ENCODE measurements at regions not wholly inside any gene's neighbourhood (a gene's known extent, or its start where the extent isn't known, plus 50 kb on each side); places are given as distances from the start of the nearest gene placed in this dataset.
A peak's percentile ranks its signal among the peaks of the same experiment; 100 is the strongest.
"Not testable (repeated sequence)": the region's sequence is repeated elsewhere in the genome, so short reads cannot be mapped to it uniquely, and the experiment has no call there.

DNA sequence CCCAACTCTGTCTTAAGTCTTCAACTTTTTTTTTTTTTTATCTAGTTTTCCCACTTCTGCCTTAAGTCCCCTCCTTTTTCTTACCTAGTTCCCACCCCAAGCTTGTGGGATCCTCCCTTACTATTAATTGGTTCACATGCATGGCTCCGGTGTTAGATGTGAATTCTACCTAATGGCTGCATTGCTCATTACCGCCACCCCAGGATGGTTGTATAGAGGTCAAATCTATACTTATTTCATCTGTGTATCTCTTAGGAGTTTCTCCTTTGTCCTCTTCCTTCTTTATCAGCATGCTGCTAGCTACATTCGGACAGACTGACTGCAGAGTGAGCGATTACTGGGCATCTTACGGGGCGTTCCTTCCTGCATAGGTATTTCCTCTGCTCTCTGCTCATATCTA, 605.7 kb upstream of the GRM7 start:
- no peak for DNase-seq

DNA sequence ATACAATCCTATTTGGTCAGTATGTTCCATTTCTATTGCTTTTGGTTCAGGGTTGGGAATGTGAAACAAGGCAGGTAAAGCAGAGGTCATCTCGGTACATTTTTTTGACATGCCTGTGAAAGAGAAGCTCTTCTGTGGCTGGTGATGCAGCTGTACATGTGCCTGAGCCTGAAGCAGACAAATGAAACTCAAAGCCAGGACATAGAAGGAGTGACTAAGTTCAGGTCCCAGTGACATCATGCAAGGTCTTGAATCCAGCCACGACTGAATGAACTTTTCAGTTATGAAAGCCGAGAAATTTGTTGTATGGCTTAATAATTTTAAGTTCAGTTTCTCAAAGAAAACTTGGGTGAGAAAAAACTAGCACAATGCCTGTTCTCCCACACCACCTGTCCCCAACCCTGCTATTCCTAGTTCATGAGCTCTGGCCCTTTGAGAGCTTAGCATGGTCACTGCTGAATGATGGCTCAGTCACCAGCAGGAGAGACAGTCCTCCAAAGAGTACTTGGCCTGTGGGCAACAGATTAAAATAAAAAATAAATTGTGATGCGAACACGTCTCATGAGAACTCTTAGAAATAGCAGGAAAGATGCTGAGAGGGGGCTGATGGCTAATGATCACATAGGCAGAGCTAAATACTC, 600.2 kb upstream of the GRM7 start:
- no peak for DNase-seq

DNA sequence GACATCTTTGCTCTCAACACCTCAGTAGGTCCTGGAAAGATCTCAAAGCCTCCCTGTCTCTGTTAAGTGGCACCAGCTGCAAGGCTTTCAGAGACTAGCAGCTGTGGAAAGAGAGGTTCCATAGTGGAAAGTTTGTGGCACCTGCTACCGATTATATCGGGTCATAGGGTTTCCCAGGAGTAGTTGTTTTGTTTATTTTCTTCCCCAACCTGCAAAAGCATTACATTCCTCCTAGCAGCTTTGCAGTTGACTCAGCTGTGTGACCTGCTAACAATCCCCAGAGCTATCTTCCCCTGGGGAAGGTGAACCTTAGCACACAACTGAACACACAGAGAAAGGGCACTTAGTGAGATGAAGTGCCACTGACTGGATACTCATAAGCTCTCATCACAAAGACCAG, 598.9 kb upstream of the GRM7 start:
- DNase-seq: no peak

DNA sequence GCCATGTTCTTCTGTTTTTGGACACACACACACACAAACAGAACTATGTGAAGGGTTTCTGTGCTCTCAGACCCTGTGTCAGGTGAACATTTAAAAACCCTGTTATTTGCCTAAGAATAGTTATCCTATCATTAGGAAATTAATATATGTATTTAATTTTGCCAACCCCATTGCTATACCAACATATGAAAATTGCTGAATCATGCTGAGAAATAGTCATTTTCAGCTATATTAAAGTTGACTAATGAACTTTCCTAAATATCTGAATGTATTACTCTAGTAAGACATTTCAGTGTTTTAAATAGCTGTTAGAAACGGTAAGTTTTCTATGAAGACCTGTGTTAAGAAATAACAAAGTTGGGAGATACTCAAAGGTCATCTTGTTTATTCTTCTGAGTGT, 596.9 kb upstream of the GRM7 start:
- DNase-seq: no peak

DNA sequence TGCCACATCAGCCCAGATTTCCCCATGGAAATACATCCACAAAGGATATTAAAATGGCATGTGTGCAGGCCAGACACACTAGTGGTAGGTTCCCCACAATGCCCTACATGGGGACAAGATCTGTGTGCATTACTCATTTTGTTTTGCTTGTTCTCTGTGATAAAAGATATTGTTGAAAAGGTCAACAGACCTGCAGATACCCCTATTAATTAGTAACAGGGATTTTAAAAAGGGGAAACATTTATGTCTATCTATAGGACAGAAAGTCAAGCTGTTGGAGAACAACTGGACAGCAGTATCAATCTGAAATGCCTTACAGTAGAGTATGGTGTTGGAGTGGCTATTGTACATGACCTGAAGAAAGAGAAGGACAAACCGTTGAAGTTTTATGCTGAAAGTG, 596.0 kb upstream of the GRM7 start:
- DNase-seq: no peak

DNA sequence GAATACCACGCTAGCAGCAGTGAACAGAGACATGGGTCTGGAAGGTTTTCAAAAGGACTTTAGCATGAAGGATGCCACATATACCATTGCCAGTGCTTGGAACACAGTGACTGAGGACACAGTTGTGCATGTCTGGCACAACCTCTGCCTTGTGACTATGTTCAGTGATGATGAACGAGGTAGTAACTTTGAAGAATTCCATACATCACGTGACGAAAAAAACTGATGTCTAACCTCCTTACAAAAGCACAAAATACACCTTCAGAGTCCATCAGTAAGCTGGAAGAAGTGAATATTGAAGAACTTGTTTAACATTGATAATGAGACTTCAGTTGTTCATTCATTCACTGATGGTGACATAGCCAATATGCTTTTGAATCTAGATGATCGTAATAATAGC, 594.8 kb upstream of the GRM7 start:
- DNase-seq: no peak

DNA sequence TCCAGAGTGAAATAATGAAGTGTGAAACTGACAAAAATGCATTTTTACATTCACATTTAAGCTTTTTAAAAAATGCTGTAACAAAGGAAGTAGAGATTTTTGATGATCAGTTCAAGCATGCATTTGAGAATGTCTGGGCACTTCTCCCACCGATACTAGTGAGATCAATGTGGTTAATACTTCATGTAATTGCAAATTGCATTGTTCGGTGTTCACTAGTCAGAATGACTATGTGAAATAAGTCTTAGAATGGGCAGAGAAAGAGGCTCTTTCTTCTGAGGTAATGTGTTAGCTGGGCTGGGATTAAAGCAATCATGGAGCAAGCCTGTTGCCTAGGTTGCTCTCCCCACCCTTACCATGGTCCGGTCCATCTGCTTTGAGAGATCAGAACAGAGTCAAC, 587.0 kb upstream of the GRM7 start:
- no peak for DNase-seq

DNA sequence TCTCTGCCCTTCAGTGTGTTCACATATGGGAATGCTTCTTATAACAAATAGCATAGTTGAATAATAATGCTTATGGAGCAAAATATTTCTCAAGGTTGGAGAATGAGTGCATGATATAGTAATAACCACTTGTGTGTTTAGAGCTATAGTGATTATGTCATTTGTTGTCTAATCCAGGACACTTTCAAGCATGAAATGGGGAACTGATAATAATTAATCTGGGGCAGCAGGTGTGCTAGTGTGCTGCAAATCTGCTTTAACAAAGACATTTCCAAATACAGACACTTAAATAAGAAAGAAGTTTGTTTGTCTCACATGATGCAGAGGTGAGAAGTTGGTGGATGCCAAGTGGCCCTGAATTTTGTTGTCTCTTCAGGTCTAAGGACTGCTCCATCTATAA, 579.3 kb upstream of the GRM7 start:
- DNase-seq: no peak

DNA sequence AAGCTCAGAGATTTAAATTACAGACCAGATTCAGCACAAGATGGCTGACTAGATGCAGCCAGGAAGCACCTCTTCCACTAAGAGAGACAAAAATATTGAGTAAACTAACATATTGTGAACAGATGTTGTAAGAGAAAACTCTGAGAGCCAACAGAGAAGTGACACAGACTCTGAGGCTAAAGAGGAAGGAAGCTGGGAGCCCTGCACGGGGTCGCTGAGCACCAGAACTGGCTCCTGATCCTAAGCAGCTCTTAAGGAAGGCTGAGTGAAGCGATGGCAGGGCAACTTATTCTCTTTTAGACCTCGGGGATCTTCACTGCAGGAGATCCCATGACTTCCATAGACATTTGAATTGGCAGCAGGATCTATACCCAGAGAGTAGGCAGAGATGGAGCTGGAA, 578.0 kb upstream of the GRM7 start:
- no peak for DNase-seq

DNA sequence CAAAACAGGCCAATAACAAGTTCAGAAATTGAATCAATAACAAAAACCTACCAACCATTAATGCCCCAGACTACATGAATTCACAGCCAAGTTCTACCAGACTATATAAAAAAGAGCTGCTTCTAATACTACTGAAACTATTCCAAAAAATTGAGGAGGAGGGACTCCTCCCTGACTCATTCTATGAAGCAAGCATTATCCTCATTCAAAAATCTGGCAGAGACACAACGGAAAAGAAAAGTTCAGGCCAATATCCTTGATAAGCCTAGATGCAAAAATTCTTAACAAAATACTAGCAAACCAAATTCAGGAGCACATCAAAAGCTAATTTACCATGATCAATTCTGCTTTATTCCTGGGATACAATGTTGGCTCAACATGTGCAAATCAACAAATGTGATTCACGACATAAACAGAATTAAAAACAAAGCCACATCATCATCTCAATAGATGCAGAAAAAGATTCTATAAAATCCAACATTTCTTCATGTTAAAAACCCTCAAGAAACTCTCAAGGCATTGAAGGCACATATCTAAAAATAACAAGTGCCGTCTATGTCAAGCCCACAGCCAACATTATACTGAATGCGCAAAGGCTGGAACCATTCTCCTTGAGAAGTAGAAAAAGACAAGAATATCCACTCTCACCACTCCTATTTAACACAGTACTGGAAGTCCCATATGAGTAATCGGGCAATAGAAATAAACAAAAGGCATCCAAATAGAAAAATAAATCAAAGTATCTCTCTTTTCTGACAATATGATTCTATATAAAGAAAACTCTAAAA, 573.6 kb upstream of the GRM7 start:
- DNase-seq: no peak

DNA sequence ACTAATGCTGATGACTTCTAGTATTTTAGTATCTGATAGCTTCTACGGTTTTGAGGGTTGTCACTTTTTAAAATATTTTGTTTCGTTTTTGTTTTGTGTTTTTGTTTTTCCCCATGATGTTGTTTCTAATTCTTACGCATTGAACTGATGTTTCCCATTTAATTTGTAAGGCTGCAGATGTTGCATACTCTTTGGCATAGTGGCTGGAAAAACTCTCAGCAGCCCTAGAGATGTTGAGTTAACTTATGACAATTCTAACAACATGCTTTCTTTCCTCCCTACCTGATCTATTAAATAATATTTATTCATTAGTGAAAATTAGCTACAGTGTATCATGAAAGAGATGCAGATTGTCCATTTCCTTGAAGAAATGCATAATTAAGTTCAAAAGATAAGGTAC, 559.3 kb upstream of the GRM7 start:
- no peak for DNase-seq

DNA sequence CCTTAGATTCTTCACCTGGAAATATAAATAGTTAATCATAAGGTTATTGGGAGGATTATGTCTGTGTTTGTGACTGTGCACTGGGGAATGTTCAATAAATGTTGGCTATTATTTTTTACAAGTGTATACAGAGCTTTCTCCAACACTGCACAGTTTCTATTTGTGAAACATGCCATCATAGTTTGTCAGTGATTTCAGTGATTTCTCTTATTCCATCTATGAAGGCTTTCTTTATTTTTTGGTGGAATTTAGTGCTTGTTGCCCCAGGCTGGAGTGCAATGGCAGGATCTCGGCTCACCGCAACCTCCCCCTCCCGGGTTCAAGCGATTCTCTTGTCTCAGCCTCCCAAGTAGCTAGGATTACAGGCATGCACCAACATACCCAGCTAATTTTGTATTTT, 545.0 kb upstream of the GRM7 start:
- DNase-seq: no peak

DNA sequence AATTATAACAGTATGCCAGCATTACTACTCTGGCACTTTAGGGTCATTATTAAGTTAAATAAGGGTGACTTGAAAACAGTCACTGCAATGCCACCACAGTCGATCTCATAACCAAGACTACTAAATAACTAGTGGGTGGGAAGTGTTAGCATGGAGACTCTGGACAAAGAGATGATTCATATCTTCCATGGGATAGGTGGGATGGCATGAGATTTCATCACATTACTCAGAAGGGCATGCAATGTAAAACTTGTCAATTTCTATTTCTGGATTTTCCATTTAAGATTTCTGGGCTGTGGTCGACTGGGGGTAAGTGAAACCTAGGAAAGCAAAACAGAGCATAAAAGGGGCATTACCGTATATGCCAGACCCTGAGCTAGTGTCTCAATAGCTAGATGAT, 538.9 kb upstream of the GRM7 start:
- DNase-seq: no peak

DNA sequence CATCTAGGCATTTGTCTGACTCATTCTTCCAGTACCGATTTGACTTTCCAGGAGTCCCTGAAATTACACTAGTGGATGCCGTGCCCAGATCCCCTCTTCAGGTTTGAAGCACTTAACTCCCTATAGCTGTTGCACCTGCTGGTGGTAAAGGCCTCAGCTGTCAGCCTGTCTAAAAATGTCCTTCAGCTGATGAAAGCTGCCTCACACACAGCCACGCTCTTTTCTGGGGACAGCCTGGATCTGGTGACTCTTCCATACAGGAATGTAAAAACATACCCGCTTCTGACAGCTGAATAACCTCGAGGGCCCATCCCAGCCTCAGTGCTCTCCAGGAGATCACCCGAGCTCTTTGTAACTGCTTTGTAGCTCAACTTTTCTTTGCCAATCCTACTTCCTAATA, 534.1 kb upstream of the GRM7 start:
- no peak for DNase-seq

DNA sequence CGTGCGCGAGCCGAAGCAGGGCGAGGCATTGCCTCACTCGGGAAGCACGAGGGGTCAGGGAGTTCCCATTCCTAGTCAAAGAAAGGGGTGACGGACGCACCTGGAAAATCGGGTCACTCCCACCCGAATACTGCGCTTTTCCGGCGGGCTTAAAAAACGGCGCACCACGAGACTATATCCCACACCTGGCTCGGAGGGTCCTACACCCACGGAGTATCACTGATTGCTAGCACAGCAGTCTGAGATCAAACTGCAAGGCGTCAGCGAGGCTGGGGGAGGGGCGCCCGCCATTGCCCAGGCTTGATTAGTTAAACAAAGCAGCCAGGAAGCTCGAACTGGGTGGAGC, 520.0 kb upstream of the GRM7 start:
- not testable (repeated sequence) for DNase-seq

DNA sequence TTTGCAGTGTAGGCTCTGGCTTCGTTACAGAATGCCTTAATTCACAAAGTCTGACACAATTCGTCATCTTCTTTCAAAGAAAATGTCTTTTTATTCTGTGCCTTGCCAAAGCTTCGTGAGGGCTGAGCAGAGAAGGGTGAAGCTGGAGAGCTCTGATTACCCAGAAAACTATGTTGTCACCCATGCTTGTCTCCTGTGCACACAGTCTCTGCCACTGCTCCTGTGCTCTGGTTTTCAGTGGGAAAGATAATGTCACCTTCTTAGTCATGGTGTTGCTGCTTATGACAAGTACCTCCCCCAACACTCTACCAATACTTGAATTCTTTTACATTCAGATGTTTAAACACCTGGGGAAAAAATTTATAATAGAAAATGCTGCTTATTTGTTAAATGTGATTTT, 509.2 kb upstream of the GRM7 start:
- DNase-seq: peak in 9 of 56 donors; percentile 1 to 50 (median 11)

DNA sequence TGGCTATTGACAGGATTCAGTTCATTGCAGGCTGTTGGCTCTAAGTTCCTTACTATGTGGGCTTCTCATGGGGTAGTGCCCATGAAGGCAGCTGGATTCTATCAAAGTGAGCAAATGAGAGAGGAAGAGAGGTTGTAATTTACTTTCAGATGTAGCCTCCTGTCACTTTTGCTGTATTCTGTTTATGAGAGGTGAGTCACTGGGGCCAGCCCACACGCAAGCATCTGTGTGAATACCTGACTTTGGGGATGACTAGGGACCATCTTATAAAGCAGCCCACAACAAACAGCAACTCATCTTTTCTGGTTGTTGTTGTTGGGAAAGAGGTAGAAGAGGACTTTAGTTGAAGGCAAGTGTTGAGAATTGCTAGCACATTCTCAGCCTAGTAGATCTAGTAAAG, 506.3 kb upstream of the GRM7 start:
- DNase-seq: no peak

DNA sequence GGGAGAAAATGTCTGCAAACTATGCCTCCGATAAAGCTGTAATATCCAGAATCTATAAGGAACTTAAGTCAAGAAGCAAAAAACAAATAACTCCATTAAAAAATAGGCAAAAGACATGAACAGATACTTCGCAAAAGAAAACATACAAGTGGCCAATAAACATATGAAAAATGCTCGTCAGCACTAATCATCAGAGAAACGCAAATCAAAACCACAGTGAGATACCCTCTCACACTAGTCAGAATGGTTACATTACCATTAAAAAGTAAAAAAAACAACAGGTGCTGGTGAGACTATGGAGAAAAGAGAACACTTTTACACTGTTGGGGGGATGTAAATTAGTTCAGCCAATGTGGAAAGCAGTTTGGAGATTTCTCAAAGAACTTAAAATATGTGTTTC, 498.5 kb upstream of the GRM7 start:
- DNase-seq: no peak

DNA sequence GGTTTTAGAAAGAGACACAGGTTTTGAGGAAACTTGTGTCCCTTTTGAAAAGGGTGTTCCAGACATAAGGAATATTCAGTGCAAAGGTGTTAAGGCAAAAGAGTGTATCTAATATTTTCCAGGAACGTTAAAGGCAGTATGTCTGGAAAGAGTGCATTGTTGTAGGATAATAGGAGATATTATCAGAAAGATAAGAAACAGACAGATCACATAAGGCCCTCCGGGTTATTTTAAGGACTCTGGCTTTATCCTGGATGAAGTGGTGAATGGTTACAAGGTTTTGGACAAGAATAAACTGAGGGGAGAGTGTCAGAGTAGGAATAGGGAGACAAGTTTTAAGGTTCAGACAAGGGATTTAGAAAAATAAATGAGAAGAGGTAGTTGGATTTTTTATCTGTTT, 493.7 kb upstream of the GRM7 start:
- no peak for DNase-seq

DNA sequence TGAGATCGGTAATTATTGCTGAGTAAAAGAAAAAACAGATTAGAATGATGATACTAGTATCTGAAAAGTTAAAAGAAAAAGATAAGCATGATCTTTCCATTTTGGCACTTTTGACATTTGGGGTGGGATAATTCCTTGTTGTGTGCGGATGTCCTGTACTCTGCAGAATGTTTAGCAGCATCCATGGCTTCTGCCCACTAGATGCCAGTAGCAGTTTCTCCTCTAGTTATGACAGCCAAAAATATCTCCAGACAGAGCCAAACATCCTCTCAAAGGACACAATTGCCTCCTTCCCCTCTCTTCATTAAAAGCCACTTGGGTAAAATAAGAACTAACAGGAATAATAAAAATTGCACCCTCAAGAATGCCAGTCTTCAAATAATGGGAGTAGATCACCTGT, 468.8 kb upstream of the GRM7 start:
- DNase-seq: no peak

DNA sequence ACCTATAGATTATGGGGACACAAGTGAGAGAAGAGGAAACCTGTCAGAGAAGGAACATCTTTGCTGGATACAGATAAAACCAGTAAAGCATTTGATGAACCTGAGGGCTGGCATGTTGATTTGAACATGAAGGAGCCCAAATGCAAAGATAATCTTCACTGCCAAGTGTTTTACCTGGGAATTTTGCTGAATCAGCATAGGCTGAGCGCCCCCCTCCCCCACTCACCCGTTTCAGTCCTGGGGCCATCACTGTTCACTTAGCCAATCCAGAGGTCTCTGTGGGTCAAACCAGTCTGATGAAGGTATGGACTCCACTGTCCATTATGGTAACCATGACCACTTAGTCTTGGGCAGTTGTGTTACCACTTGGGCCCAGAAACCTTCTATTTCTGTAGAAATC, 466.0 kb upstream of the GRM7 start:
- no peak for DNase-seq

DNA sequence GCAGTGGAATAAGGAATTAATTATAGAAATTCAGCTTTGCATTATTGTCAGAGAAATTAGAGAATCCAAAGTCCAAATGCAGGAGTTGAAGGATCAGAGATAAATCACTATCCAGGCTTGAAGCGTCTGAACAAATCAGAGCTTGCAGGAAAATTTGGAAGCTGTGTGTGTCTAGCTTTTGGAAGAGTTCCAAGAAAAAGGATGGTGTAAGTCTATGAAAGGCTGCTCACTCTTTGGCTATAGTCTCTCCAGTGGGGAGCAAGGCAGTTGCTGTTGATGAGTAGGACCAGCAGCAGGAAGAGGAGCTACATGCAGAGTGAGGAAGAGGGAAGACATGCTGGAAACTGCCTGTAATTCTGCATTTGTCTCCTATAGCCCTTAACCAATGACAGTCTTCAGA, 464.3 kb upstream of the GRM7 start:
- no peak for DNase-seq

DNA sequence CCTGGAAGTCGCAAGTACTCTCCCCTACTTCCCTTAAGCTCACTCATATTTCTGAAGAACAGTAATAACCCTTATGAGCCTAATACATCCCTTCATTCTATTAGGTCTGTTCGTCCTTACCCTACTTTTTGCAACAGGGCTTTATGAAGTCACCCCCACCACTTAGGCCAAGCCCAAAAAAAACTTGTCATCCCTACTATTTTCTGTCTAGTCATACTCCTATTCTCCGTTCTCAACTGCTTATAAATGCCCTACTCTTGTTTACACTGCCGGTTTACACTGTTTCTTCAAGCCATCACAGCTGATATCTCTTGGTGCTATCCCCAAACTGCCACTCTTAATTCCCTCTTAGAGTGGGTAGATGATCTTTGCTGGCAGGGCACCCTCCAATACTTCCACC, 458.2 kb upstream of the GRM7 start:
- not testable (repeated sequence) for DNase-seq

DNA sequence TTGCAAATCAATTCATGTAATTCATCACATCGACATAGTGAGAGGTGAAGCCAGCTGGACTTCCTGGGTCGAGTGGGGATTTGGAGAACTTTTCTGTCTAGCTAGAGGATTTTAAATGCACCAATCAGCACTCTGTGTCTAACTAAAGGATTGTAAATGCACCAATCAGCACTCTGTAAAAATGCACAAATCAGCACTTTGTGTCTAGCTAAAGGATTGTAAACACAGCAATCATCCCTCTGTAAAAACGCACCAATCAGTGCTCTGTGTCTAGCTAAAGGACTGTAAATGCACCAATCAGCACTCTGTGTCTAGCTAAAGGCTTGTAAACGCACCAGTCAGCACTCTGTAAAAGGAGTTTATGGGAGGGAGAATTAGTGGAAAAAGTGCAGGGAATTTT, 454.0 kb upstream of the GRM7 start:
- DNase-seq: not testable (repeated sequence)
